H1 (cell line): ENCODE measurements at regions not wholly inside any gene's neighbourhood (a gene's known extent, or its start where the extent isn't known, plus 50 kb on each side); places are given as distances from the start of the nearest gene placed in this dataset.

ENCODE experiments used
- CTCF ChIA-PET: fragments of 300-600 bp; sonication (Branson Sonifier 250); formaldehyde crosslinking; loops from one replicate; lab custom pipeline; 2021; ENCODE audit not compliant: partially characterized antibody; lab: Charles Lee
- POLR2A ChIA-PET: fragments of 300-600 bp; sonication (Branson Sonifier 250); formaldehyde crosslinking; loops from one replicate; lab custom pipeline; 2021; ENCODE audit warnings: inconsistent platforms; ENCODE audit not compliant: partially characterized antibody; lab: Charles Lee
- DNase-seq, 2 experiments: peaks; one replicate each; pipeline versions ENCODE4 v3.0.0 to v3.0.0-alpha.2; 2010 to 2022; ENCODE audit warnings: low spot score in 2 of 2, low read depth in 1 of 2, mixed read lengths in 1 of 2
- FAIRE-seq: peaks from 2 replicates; lab custom pipeline; 2011; peaks lifted over from hg19 to GRCh38; lab: Jason Lieb, UNC
- H2AFZ ChIP-seq: 2 replicates; pipeline ENCODE4 v1.8.1; 2012; ENCODE audit warnings: low read length, inconsistent platforms
- H2AK5ac ChIP-seq: 2 replicates; pipeline ENCODE4 v1.6.1; 2013; ENCODE audit warnings: low read depth, low read length
- H2BK120ac ChIP-seq: replicated peaks from 2 replicates; pipeline ENCODE3; 2013; ENCODE audit warnings: low read depth, low read length, inconsistent platforms
- H2BK12ac ChIP-seq: 2 replicates; pipeline ENCODE4 v1.6.1; 2013; ENCODE audit warnings: low read depth, low read length
- H2BK15ac ChIP-seq: 2 replicates; pipeline ENCODE4 v1.6.1; 2013; ENCODE audit warnings: low read length
- H2BK20ac ChIP-seq: 2 replicates; pipeline ENCODE4 v1.6.1; 2013; ENCODE audit warnings: low read length
- H2BK5ac ChIP-seq: 2 replicates; pipeline ENCODE4 v1.6.1; 2013; ENCODE audit warnings: low read depth, low read length
- H3K14ac ChIP-seq: 2 replicates; pipeline ENCODE4 v1.6.1; 2013; ENCODE audit warnings: inconsistent platforms; ENCODE audit not compliant: insufficient read length
- H3K18ac ChIP-seq: 2 replicates; pipeline ENCODE4 v1.6.1; 2013; ENCODE audit warnings: low read length; ENCODE audit errors: extremely low read depth
- H3K23ac ChIP-seq: 2 replicates; pipeline ENCODE4 v1.6.1; 2013; ENCODE audit warnings: inconsistent platforms; ENCODE audit not compliant: insufficient read length
- H3K23me2 ChIP-seq: 2 replicates; pipeline ENCODE4 v1.6.1; 2013; ENCODE audit warnings: low read depth, low read length
- H3K27ac ChIP-seq: 2 replicates; pipeline ENCODE4 v1.6.1; 2011; ENCODE audit warnings: low read depth, low read length, inconsistent platforms
- H3K27me3 ChIP-seq, 4 experiments: replicated peaks in 1 of 4; 1 replicate in 1 of 4; 2 replicates in 3 of 4; pipeline versions ENCODE4 v1.6.1 to v1.8.1; 2011 to 2013; ENCODE audit warnings: low read length in 3 of 4, mild to moderate bottlenecking in 3 of 4, inconsistent platforms in 2 of 4, mixed read lengths in 2 of 4, moderate library complexity in 1 of 4; ENCODE audit not compliant: control insufficient read depth in 3 of 4, insufficient read depth in 3 of 4; ENCODE audit errors: extremely low read depth in 1 of 4
- H3K36me3 ChIP-seq, 4 experiments: 2 replicates each; pipeline versions ENCODE4 v1.6.1 to v1.8.1; 2011 to 2013; ENCODE audit warnings: mild to moderate bottlenecking in 4 of 4, low read length in 3 of 4, moderate library complexity in 2 of 4, control low read depth in 1 of 4, inconsistent platforms in 1 of 4; ENCODE audit not compliant: insufficient read depth in 4 of 4, control insufficient read depth in 2 of 4
- H3K4ac ChIP-seq: replicated peaks from 2 replicates; pipeline ENCODE3; 2013; ENCODE audit warnings: low read length, low read depth, mixed read lengths, inconsistent platforms; ENCODE audit not compliant: insufficient read length
- H3K4me1 ChIP-seq, 4 experiments: replicated peaks in 1 of 4; 1 replicate in 1 of 4; 2 replicates in 3 of 4; pipeline versions ENCODE4 v1.6.1 to v1.8.1; 2011 to 2013; ENCODE audit warnings: low read length in 3 of 4, inconsistent platforms in 2 of 4, mixed read lengths in 1 of 4; ENCODE audit not compliant: insufficient read depth in 4 of 4, control insufficient read depth in 3 of 4
- H3K4me2 ChIP-seq, 2 experiments: 2 replicates each; pipeline versions ENCODE4 v1.6.1 to v1.8.1; 2011 to 2013; ENCODE audit warnings: low read depth in 2 of 2, low read length in 2 of 2, control low read depth in 1 of 2, inconsistent platforms in 1 of 2, mild to moderate bottlenecking in 1 of 2; ENCODE audit not compliant: insufficient read depth in 1 of 2
- H3K4me3 ChIP-seq, 4 experiments: fragments of 200-600, 300-600 bp in 1 of 4; sonication (generic), shearing (Covaris generic), sonication (Bioruptor Twin) in 1 of 4; 2 replicates each; pipeline versions ENCODE4 v1.5.1 to v1.8.1; 2011 to 2016; ENCODE audit warnings: low read length in 4 of 4, low read depth in 3 of 4, control low read depth in 2 of 4, inconsistent platforms in 2 of 4, mild to moderate bottlenecking in 2 of 4, mixed read lengths in 1 of 4, moderate library complexity in 1 of 4; ENCODE audit not compliant: insufficient read depth in 2 of 4; ENCODE audit errors: extremely low read depth in 1 of 4
- H3K56ac ChIP-seq: replicated peaks from 2 replicates; pipeline ENCODE3; 2013; ENCODE audit warnings: low read depth, mild to moderate bottlenecking, mixed read lengths, low read length, inconsistent platforms; ENCODE audit not compliant: insufficient read length
- H3K79me1 ChIP-seq: 2 replicates; pipeline ENCODE4 v1.6.1; 2013; ENCODE audit warnings: low read depth, low read length, control low read depth
- H3K79me2 ChIP-seq, 2 experiments: 2 replicates each; pipeline versions ENCODE4 v1.6.1 to v1.8.1; 2012 to 2013; ENCODE audit warnings: low read length in 2 of 2, mild to moderate bottlenecking in 2 of 2, inconsistent platforms in 1 of 2; ENCODE audit not compliant: insufficient read depth in 2 of 2, control insufficient read depth in 1 of 2
- H3K9ac ChIP-seq, 4 experiments: replicated peaks in 1 of 4; 1 replicate in 1 of 4; 2 replicates in 3 of 4; pipeline versions ENCODE4 v1.6.1 to v1.8.1; 2011 to 2013; ENCODE audit warnings: low read depth in 3 of 4, low read length in 3 of 4, control low read depth in 2 of 4, mild to moderate bottlenecking in 2 of 4, moderate library complexity in 2 of 4, inconsistent platforms in 1 of 4; ENCODE audit errors: extremely low read depth in 1 of 4
- H3K9me3 ChIP-seq, 2 experiments: 2 replicates each; pipeline versions ENCODE4 v1.6.1 to v1.8.1; 2012 to 2013; ENCODE audit warnings: mild to moderate bottlenecking in 2 of 2, moderate library complexity in 2 of 2, control low read depth in 1 of 2, inconsistent platforms in 1 of 2, low read depth in 1 of 2, low read length in 1 of 2, mixed read lengths in 1 of 2; ENCODE audit not compliant: insufficient read depth in 2 of 2
- H4K20me1 ChIP-seq, 2 experiments: replicated peaks in 1 of 2; 2 replicates each; pipeline versions ENCODE3 to v1.8.1; 2011 to 2013; ENCODE audit warnings: inconsistent platforms in 2 of 2, low read length in 2 of 2, mild to moderate bottlenecking in 1 of 2; ENCODE audit not compliant: insufficient read depth in 2 of 2, control insufficient read depth in 1 of 2
- H4K5ac ChIP-seq: 2 replicates; pipeline ENCODE4 v1.6.1; 2013; ENCODE audit warnings: low read length, low read depth, mixed read lengths, inconsistent platforms; ENCODE audit not compliant: insufficient read length
- H4K8ac ChIP-seq: 2 replicates; pipeline ENCODE4 v1.8.0; 2013; ENCODE audit warnings: mild to moderate bottlenecking, moderate library complexity, low read length, inconsistent platforms; ENCODE audit not compliant: insufficient read depth; ENCODE audit errors: extremely low read depth
- H4K91ac ChIP-seq: replicated peaks from 2 replicates; pipeline ENCODE3; 2013; ENCODE audit warnings: low read length, mixed read lengths, inconsistent platforms; ENCODE audit not compliant: insufficient read length
- BCL11A ChIP-seq, 2 experiments: IDR thresholded peaks; one replicate each; pipeline ENCODE4 v1.6.1; 2011; ENCODE audit warnings: low read depth in 2 of 2, low read length in 2 of 2, mild to moderate bottlenecking in 2 of 2
- FOSL1 ChIP-seq: IDR thresholded peaks from 2 replicates; pipeline ENCODE4 v1.6.1; 2011; ENCODE audit warnings: mild to moderate bottlenecking, low read depth, low read length, moderate library complexity; ENCODE audit not compliant: insufficient read depth
- KDM1A ChIP-seq: fragments of 200-600, 300-600 bp; sonication (generic); IDR thresholded peaks from 2 replicates; pipeline ENCODE4 v1.7.1; 2016; ENCODE audit warnings: mild to moderate bottlenecking, low read length, borderline replicate concordance
- NANOG ChIP-seq: IDR thresholded peaks from 2 replicates; pipeline ENCODE4 v1.6.1; 2011; ENCODE audit warnings: low read length, low read depth, mild to moderate bottlenecking, inconsistent platforms; ENCODE audit not compliant: insufficient read depth, poor library complexity, severe bottlenecking
- RAD21 ChIP-seq, 2 experiments: IDR thresholded peaks in 1 of 2; conservative IDR thresholded peaks in 1 of 2; 2 replicates each; pipeline ENCODE4 v1.6.1; 2011; ENCODE audit warnings: low read depth in 2 of 2, low read length in 2 of 2, improper control_type of control experiment in 1 of 2, inconsistent platforms in 1 of 2, mild to moderate bottlenecking in 1 of 2, moderate library complexity in 1 of 2
- SP1 ChIP-seq: IDR thresholded peaks from 2 replicates; pipeline ENCODE4 v1.6.1; 2011; ENCODE audit warnings: low read depth, low read length
- TEAD4 ChIP-seq: IDR thresholded peaks from 2 replicates; pipeline ENCODE4 v1.6.1; 2012; ENCODE audit warnings: low read depth, low read length, inconsistent platforms, mixed read lengths
- ZNF274 ChIP-seq: IDR thresholded peaks from 2 replicates; pipeline ENCODE4 v1.7.0; 2012; ENCODE audit warnings: low read length, borderline replicate concordance; ENCODE audit errors: extremely low read depth
- WGBS, 2 experiments: shearing (Covaris generic) in 1 of 2; methylation state at CpG; one replicate each; pipeline versions ENCODE4 v1.1.6 to v1.1.7; 2013 to 2015; ENCODE audit warnings: low lambda C conversion rate in 2 of 2, mixed read lengths in 2 of 2, inconsistent platforms in 1 of 2, low coverage in 1 of 2, missing lambda C conversion rate in 1 of 2; ENCODE audit not compliant: insufficient replicate concordance in 2 of 2, insufficient coverage in 1 of 2, insufficient read length in 1 of 2; ENCODE audit errors: extremely low coverage in 1 of 2, missing lambda C conversion rate in 1 of 2; 5-methylcytosine and 5-hydroxymethylcytosine counted together
- TF ChIP-seq, protein P1 (sequence below): IDR thresholded peaks from 2 replicates; pipeline ENCODE4 v1.6.1; 2012; ENCODE audit warnings: low read length, inconsistent platforms

- no peak for TF ChIP-seq TEAD4
- no peak for TF ChIP-seq SP1
- no peak for TF ChIP-seq ZNF274
- no peak for TF ChIP-seq BCL11A (IDR thresholded peaks at IDR 0.05; ENCODE audit: low read depth in 2 of 2, low read length in 2 of 2)
- TF ChIP-seq RAD21 (IDR thresholded peaks at IDR 0.05 in 1 of 2, conservative IDR thresholded peaks at IDR 0.05 in 1 of 2; ENCODE audit: low read depth in 2 of 2, low read length in 2 of 2) = no peak
- no peak for TF ChIP-seq FOSL1
- TF ChIP-seq KDM1A = no peak
- TF ChIP-seq, protein P1, sequence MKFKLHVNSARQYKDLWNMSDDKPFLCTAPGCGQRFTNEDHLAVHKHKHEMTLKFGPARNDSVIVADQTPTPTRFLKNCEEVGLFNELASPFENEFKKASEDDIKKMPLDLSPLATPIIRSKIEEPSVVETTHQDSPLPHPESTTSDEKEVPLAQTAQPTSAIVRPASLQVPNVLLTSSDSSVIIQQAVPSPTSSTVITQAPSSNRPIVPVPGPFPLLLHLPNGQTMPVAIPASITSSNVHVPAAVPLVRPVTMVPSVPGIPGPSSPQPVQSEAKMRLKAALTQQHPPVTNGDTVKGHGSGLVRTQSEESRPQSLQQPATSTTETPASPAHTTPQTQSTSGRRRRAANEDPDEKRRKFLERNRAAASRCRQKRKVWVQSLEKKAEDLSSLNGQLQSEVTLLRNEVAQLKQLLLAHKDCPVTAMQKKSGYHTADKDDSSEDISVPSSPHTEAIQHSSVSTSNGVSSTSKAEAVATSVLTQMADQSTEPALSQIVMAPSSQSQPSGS = no peak
- no peak for TF ChIP-seq NANOG
- H3K23me2 ChIP-seq = no peaks in the 10 kb centered on the region
- no peak overlapping the region for H4K91ac ChIP-seq
- no peak overlapping the region for H3K23ac ChIP-seq
- H2BK15ac ChIP-seq = no peak overlapping the region
- H3K36me3 ChIP-seq = no peaks in the 10 kb centered on the region
- H2BK5ac ChIP-seq = no peak overlapping the region
- H2AFZ ChIP-seq = no peak overlapping the region
- H2AK5ac ChIP-seq = no peak overlapping the region
- H3K27ac ChIP-seq = no peak overlapping the region
- H4K8ac ChIP-seq = no peak overlapping the region
- no peaks in the 10 kb centered on the region for H3K4me1 ChIP-seq
- no peak overlapping the region for H3K9ac ChIP-seq
- H3K79me1 ChIP-seq = no peaks in the 10 kb centered on the region
- H3K79me2 ChIP-seq = no peaks in the 10 kb centered on the region
- H3K4me2 ChIP-seq = no peak overlapping the region
- no peak for DNase-seq
- ChIA-PET CTCF (interaction anchor here (1.1 to 1.2 kb wide), 2 partner anchors 21 to 30 kb away, joined by 3 read pairs; no protein-coding TSS in a partner anchor), POLR2A (no interaction called here)
- no peak overlapping the region for H3K4ac ChIP-seq
- H3K9me3 ChIP-seq = peaks cover 18 to 37% of the 10 kb centered on the region in 2 experiments; a peak in 3 of 4 replicates
- no peaks in the 10 kb centered on the region for H4K20me1 ChIP-seq
- H4K5ac ChIP-seq = no peak overlapping the region
- no peak overlapping the region for H3K56ac ChIP-seq
- no peak overlapping the region for H2BK120ac ChIP-seq
- H2BK12ac ChIP-seq = no peak overlapping the region
- WGBS, 2 experiments = 90% methylated on average over 1 of the region's 1 CpG; no CpG with 5 or more reads in 1 of the 2 experiments
- H3K27me3 ChIP-seq = no peaks in the 10 kb centered on the region
- H3K18ac ChIP-seq = no peak overlapping the region
- no peak overlapping the region for H2BK20ac ChIP-seq
- no peak for FAIRE-seq
- no peak overlapping the region for H3K14ac ChIP-seq
- H3K4me3 ChIP-seq = no peak overlapping the region
Measured at GRCh38 chr7:113550966-113551365, 367.8 kb downstream of the PPP1R3A start.
